Fibroblast of skin of left biceps (primary cell): ENCODE measurements at regions not wholly inside any gene's neighbourhood (a gene's known extent, or its start where the extent isn't known, plus 50 kb on each side); places are given as distances from the start of the nearest gene placed in this dataset.
"Not testable (repeated sequence)": the region's sequence is repeated elsewhere in the genome, so short reads cannot be mapped to it uniquely, and the experiment has no call there.

Experiments used
- DNase-seq, 2 experiments: peaks; one replicate each; pipeline ENCODE4 v3.0.0-alpha.2; 2013; ENCODE audit warnings: low read depth in 2 of 2

DNA sequence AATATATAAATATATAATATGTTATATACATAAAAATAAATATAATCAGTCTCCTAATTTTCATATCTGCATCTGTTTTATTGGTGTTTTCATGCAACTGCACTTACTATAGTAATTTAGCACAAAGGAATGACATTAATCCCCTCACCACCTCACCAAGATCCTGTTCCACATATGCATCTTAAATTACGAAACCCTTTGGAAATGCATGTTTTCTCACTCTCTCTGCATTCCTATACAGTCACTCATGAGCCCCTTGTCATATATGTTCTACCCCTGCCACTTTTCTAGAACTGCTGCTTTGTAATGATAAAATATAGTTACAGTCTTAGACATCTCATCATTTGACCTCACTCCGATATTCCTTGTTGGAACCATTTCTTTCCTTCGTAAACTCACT is 728.7 kb upstream of the SLIT2 start:
- peak; percentile 22 to 36 for DNase-seq

DNA sequence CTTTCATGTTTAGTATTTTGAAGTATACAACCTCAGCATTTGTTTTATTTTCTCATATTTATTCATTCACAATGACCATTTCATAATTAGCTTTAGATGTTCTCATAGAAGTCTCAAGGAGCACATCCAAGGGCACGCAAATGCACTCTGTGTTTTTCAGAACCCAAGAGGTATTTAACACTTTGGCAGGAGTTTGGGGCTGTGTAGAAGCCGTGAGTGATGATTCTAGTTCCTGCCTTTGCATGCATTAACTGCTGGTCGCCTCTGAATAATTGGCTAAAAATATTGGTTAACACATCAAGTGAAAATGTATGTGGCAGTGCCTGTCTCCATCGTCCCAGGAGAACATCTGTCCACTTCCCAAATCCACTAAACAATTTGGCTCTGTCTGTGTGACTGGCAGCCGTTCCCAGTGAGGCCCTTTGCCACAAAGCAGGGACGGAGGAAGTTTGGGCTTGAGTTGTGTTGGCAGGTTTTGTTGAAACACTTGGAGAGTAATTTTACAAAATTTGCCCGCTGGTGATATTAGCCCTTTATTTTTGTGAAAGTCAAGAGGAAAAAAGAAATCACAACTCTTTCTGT is 730.7 kb upstream of the SLIT2 start:
- no peak for DNase-seq

DNA sequence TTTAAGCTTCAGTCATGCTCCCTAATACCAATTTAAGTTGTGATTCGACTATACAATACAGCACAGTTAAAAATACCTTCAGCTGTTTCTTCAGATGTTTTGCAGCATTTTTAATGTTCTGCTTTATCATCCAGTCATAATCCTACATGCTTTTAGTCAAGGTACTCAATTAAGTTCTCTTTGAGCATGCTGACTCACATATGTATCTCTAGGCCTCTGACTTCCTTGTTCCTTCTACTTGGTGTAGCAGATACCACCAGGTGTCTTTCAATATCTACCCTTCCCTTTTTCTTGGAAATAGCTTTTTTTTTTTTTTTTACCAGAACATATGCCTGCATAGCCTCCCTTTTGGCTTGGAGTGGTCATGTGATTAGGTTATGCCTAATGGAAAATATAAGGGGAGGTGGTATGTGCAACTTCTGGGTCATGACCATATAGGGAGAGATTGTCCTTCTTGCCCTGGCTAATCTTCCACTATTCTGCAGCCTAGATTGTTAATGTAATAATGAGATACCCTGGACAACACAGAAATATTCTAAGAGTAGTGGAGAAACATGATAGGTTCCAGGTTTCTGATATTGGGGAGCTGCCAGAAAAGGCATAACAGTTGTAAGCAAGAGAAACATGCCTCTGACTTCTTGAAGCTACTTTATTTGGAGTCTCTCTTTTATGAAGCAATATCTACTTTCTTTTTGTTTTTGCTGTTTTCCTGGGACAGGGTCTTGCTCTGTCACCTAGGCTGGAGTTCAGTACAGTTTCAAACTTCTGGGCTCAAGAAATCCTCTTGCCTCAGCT is 737.2 kb upstream of the SLIT2 start:
- no peak for DNase-seq

DNA sequence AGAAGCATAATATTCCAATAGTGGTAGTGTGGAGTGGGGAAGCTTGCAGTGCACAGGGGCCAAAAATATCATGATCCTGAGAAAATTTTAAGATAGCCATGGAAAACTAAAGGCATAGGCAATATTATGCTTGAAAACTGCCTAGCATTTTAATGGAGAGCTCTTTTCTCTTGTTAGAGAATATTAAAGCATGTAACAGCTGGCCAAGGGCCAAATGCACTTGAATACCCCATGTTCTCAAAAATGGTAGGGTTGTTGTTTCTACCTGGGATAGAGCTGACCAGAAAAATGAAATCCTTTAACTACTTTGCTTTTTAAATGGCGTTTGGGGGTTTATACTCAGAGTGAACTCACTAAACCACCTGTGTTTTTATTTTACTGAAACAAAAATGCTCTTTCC is 739.6 kb upstream of the SLIT2 start:
- no peak for DNase-seq

DNA sequence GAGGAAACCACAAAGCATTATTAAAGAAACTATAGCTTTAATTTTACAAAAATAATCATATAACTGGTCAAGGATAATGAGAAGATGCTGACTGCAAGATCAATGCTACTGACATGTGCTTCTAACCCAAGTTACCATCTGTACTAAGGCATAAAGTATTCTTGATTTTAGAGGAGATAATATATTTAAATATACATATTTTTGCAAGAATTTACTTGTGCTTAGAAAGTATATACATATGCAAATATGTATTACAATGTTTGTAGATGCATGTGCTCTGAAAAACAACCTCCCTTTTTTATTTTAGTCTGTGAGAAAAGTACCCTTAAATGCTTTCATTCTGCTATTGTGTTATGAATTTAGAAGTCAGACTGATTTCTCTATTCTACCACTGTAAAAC is 740.7 kb upstream of the SLIT2 start:
- DNase-seq = no peak

DNA sequence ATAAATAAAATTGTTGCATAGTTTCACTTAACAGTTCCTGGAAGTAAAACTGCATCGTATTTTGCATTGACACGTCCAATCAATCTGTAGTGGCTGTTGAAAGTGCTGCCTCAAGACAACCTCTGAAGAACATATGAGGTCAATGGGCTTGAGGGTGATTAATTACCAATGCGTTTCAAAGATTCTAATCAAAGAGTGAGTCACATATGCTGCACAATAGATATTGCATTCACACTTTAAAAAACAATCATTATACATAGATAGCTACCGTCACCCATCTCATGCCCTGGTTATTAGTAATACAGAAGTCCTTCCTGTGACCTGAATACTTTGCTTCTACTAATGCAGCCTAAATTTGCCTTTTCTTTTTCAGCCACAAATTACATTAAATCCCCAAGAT is 743.3 kb upstream of the SLIT2 start:
- DNase-seq = no peak

DNA sequence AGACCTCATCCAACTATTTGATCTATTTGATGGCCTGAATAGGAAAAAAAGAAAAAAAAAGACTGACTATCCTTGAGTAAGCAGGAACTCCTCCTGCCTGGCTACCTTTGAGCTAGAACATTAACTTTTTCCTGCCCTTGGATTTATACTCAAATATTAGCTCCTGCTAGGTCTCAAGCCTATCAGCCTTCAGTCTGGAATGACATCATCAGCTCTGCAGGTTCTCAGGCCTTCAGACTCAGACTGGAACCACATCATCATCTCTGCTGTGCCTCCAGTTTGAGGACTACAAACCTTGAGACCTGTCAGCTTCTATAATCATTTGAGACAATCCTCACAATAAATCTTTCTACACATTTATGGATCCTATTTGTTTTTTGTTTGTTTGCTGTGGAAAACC is 754.0 kb upstream of the SLIT2 start:
- no peak for DNase-seq

DNA sequence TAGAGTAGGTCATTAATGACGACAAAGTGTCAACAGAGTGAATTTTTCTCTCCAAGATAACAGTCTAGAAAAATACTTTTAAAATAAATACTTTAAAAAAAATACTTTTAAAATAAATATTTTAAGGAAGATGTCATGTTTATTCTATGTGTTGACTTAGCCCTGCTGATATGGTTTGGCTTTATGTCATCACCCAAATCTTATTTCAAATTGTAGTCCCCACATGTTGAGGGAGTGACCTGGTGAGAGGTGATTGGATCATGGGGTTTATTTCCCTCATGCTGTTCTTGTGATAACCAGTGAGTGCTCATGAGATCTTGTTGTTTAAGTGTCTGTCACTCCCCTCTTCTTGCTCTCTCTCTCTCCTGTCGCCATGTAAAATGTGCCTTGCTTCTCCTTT is 754.9 kb upstream of the SLIT2 start:
- DNase-seq = no peak

DNA sequence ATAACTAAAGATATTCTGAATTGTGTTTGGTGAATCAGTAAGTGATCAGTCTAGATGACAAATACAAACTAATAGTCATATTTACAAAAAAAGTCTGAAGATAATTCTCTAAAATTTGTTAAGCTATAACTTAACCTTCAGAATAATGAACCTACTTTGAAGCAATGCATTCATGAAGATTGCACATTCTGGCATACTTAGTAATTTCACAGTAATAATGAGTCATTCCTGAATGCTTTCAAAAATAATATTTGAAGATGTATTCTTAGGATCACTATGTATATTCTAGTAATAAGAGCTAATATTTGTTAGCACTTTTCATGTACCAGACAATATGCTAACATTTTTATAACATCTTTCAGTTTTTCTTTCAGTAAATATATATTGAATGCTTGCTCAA is 756.7 kb upstream of the SLIT2 start:
- no peak for DNase-seq

DNA sequence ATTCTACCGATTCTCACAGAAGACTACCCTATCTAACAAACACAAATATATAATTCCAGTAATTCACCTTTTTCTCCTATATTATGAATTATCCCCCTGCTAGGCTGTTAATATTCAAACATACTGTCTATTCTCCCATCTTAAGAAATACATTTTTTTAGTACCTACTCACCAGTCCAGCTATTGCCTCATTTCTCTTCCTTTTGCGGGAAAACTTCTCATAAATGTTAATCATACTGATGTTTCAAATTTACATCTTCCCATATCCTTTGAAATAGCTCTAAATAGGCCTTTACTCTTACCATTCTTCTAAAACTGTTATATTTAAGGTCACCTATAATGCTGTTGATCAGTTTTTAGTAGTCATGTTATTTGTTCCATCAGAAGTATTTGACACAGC is 759.1 kb upstream of the SLIT2 start:
- no peak for DNase-seq

DNA sequence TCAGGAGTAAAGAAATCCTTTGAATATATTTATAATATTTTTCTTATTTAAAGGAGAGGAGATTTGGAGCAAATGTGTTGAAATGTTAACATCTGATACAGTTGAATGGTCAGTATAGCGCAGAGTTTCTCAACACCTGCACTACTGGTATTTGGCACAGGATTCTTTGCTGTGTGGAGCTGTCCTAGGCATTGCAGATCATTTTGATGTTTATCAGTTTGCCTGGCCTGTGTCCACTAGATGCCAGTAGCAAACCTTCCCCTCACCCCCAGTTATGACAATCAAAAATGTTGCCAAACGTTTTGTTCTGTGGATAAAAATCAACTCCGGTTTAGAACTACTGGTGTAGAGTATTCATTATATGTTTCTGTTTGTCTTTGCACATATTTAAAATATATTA is 765.3 kb upstream of the SLIT2 start:
- DNase-seq = no peak

DNA sequence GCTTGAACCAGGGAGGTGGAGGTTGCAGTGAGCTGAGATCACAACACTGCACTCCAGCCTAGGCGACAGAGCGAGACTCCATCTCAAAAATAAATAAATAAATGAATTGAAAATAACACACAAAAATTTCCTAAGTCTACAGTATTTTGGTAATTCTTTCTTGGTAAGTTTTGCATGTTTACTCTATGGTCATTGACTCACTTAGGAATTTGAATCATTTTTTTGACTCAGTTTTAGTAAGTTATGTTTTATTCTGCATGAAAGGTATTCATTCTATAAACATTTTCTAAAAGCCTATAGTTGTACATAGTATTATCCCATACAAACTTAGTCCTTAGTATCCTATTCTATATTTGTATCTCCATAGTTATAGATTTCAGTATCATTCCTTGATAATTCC is 772.9 kb upstream of the SLIT2 start:
- DNase-seq = peak in 1 of 2 experiments; percentile 20

DNA sequence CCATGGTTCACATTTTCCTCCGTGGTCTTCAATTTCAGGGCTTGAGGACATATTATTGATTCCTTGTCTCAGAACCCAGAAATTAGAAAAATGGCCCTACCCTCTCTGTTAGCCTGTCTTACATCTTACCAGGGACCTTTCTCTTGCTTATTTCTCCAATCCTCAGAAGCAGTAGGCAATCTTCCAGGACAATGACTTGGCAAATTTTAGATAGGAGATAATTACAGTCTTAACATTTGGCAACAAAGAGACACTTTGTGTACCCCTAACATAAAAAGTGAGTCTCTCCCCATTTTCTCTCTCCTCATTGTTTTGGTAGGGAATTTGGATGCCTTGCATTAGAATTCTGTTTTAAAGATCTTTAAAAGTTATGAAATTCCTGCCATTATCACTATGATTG is 778.1 kb upstream of the SLIT2 start:
- DNase-seq = no peak

DNA sequence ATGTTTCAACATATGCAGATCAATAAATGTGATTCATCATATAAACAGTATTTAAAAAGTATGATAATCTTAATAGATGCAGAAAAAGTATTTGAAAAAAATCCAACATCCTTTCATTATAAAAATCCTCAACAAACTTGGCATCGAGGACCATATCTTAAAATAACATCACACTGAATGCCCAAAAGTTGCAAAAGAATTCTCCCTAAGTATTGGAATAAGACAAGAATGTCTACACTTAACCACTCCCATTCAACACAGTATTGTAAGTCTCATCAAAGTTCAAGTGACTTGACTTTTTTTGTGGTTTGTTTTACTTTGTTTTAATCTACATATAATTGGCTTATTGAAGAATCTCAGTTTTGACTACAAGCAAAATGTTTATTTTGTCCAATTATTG is 779.0 kb upstream of the SLIT2 start:
- peak in 1 of 2 experiments; percentile 5 for DNase-seq

DNA sequence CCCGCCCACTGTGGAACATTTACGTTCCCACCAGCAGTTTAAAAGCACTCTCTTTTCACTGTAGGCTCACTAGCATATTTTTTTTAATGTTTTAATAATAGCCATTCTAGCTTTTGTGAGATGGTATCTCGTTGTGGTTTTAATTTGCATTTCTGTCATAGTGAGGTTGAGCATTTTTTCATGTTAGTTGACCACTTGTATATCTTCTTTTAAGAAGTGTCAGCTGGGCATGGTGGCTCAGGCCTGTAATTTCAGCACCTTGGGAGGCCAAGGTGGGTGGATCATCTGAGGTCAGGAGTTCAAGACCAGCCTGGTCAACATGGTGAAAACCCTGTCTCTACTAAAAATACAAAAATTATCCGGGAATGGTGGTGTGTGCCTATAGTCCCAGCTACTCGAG is 781.7 kb upstream of the SLIT2 start:
- not testable (repeated sequence) for DNase-seq

DNA sequence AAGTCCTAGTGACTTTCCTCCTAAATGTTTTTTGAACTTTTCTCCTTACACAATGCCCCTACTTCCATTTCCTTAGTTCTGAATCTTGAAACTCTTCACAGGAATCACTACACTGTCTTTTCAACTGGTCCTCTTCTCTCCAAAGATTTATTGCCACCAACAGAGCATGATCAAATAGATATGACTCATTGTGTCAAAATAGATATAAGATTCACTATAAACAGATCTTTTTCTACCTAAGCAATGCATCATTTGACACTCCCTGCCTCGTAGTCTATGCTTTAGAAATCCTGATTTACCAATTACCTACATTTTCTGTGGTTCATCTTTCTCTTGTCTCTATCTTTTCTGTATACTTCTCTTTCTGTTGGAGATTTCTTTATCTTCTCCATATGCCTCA is 789.6 kb upstream of the SLIT2 start:
- DNase-seq = no peak

DNA sequence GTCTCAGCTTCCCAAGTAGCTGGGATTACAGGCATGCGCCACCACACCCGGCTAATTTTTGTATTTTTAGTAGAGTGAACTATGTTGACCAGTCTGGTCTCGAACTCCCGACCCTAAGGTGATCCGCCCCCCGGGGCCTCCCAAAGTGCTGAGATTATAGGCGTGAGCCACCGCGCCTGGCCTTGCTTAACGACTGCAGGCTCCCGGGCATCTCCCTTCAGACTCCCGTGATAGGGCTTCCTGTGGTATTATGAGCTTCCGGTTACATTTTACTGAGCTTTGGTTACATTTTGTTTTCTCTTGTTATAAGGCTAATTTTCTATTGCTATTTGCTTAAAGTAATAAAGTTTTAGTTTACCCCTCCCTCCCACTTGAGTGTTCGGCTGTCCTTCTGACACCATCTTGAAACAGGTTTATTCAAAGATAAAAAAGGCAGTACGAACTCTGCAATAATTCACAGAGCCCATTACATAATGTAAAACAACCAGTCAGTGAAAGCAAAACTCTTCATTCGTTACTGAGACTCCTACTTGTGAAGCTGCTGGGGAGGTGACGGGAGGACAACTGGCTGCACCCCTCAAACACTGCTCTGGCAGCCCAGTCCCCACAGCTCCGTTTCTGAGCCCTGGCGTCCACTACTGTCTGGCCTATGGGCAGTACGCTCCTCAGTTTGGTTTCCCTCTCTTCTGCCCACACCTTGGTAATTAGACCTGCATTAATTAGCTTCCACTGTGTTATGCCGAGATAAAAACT is 795.7 kb upstream of the SLIT2 start:
- DNase-seq = no peak

DNA sequence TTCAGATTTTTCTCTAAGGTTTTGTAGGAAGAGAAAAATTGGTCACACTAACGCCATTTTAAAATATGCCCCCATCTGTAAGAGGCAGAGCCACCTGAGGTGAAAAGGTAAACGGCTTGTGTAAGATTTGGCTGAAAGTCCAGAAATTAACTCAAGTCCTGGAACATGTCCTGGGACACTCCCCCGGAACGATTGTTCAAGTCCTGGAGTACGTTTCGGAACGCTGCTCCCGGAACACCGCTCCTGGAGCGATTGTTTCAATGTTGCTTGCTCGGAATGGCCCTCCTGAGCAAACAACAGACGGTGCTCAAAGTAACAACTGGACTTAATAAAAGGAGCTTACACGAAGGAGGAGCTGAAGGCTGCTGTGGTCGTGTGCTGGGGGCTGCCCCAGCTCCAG is 796.5 kb upstream of the SLIT2 start:
- no peak for DNase-seq

DNA sequence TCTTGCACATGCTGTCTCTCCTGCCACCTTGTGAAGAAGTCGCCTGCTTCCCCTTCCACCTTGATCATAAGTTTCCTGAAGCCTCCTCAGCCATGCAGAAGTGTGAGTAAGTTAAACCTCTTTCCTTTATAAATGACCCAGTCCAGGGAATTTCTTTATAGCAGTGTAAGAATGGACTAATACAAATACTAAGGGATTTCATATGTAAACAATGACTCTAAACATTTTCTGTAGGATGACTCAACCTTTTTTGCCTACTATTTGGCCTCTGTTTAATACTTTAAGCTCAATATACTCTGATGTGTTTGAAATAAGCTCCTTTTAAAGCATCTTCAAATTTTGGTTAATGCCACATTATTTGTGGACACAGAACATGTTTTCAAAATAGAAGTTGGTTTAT is 813.5 kb upstream of the SLIT2 start:
- DNase-seq = peak in 1 of 2 experiments; percentile 2

DNA sequence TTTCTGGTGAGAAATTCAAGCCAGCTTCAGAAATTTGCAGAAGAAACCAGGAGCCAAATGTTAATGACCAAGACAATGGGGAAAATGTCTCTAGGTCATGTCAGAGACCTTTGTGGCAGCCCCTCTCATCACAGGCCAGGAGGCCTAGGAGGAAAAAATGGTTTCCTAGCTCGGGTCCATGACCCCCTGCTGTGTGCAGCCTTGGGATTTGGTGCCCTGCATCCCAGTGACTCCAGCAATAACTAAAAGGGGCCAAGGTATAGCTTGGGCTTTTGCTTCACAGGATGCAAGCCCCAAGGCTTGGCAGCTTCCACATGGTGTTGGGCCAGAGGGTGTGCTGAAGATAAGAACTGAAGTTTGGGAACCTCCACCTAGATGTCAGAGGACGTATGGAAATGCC is 814.7 kb upstream of the SLIT2 start:
- DNase-seq = no peak

DNA sequence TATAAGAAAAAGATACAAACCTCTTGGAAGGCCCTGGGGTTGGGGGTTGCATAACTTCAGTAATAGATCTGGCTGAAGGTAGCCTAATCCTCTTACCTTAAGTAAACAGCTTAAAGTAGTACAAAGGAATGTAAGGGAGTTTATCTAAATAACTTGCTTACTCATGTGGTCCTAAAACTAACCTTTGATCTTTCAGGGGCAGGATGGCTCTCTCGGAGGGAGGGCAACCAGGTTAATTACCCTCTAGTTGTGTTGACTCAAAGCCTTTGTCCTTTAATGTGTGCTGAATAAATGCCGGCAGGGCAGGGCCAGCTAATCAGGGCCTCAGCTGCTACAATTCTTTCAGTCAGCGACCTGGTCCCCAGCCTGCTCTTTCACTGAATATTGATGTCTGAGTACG is 822.0 kb upstream of the SLIT2 start:
- DNase-seq = no peak

DNA sequence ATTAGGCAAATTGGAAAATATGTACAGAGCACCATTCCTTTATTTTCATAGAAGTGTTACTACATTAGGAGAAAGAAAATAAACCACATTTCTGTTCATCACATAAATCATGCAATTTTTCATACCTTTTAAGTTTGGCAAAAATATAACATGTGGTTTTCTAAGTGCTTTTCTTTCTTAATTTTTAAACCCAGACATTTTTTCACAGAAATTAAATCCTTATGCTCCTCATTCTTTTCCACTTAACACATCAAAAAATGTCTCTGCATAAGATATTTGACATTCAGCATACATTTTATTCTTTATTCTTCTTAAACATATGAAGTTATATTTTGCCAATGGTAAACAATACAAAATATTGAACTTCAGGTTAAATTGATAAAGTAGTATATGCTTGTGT is 826.6 kb upstream of the SLIT2 start:
- peak; percentile 60 to 65 for DNase-seq

DNA sequence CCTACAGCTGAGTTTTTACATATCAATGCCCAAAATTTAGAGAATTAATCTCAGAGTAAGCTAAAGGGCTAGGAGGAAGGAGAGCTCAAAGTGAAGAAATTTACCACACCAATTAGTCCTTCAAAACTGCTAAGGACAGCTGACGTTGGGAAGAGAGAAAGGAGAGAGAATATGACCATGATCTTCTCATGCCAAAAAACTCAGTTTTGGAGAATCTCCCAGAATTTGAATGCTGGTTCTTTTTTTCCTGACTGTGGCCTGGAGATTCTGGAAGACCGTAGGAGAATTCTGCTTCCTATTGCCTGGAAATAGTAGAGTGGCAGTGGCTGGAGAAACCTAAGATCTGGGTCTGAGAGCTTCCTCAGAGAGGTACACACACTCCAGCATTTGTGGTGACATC is 834.4 kb upstream of the SLIT2 start:
- DNase-seq = no peak
